ENCODE measurements at regions not wholly inside any gene's neighbourhood (a gene's known extent, or its start where the extent isn't known, plus 50 kb on each side); places are given as distances from the start of the nearest gene placed in this dataset.

GRCh38 chr2:187057466-187057865 lies 208.5 kb upstream of the ZSWIM2 start:
- no peak for DNase-seq (ENCODE audit: low read depth, low spot score)
- Histone ChIP-seq H3K9me3 (ENCODE audit: low read depth, low read length) (no peaks in the 10 kb centered on the region), H3K36me3 (ENCODE audit: insufficient read depth, low read length) (no peaks in the 10 kb centered on the region), H3K9ac (ENCODE audit: insufficient read length) (no peak overlapping the region), H3K4me3 (no peak overlapping the region), H3K27ac (no peak overlapping the region)
- TF ChIP-seq POLR2AphosphoS5 (IDR thresholded peaks at IDR 0.05; ENCODE audit: borderline replicate concordance, low read depth, low read length) (no peak), FOXP2 (optimal IDR thresholded peaks at IDR 0.05; ENCODE audit: control extremely low read depth, extremely low read length, insufficient read depth) (no peak), EZH2 (IDR thresholded peaks at IDR 0.05) (no peak)

DNA sequence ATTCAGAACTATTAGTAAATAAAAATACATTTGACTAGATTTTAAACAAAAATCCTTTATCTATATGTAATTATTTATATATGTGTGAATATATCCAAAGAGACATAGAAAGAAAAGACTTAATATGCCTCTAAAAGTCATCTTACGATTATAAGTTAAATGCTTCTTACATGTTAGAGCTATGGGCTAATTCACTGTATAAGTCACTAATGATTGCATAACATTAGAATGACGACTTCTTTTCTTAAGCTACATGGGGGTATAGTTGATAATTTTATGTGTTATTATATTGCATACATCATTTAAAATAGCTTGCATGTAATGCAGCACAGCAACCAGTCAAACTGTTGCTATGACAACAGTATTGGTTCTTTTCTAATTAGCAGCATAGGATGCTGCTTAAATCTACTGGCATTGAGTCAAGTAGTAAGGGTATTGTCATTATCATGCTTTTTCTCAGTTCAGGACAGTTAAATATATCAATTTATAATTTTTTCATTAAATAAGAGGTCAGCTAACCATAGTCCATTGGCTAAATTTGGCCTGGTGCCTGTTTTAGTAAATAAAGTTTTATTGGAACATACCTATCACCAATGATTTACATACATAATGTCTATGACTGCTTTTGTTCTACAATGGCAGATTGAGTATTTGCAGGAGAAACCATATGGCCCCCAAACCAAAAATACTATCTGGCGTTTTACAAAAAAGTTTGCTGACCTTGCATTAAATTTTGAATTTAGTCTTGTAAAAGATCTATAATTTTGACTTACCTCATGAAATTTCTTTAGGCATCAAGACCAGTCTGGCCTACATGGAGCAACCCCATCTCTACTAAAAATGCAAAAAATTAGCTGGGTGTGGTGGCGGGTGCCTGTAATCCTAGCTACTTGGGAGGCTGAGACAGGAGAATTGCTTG lies 207.7 kb upstream of the ZSWIM2 start:
- no peak for TF ChIP-seq POLR2AphosphoS5 (IDR thresholded peaks at IDR 0.05; ENCODE audit: borderline replicate concordance, low read depth, low read length)
- no peak for TF ChIP-seq EZH2 (IDR thresholded peaks at IDR 0.05)
- no peak for TF ChIP-seq FOXP2 (optimal IDR thresholded peaks at IDR 0.05; ENCODE audit: control extremely low read depth, extremely low read length, insufficient read depth)
- no peaks in the 10 kb centered on the region for H3K36me3 ChIP-seq (ENCODE audit: insufficient read depth, low read length)
- H3K9me3 ChIP-seq (ENCODE audit: low read depth, low read length), result no peaks in the 10 kb centered on the region
- no peak for DNase-seq (ENCODE audit: low read depth, low spot score)
- H3K4me3 ChIP-seq, result no peak overlapping the region
- no peak overlapping the region for H3K27ac ChIP-seq
- H3K9ac ChIP-seq (ENCODE audit: insufficient read length), result no peak overlapping the region

GRCh38 chr2:187055463-187055862 lies 206.5 kb upstream of the ZSWIM2 start:
- DNase-seq (ENCODE audit: low read depth, low spot score), result no peak
- H3K4me3 ChIP-seq, result no peak overlapping the region
- H3K27ac ChIP-seq, result no peak overlapping the region
- H3K9me3 ChIP-seq (ENCODE audit: low read depth, low read length), result no peaks in the 10 kb centered on the region
- no peaks in the 10 kb centered on the region for H3K36me3 ChIP-seq (ENCODE audit: insufficient read depth, low read length)
- H3K9ac ChIP-seq (ENCODE audit: insufficient read length), result no peak overlapping the region
- TF ChIP-seq EZH2 (IDR thresholded peaks at IDR 0.05), result no peak
- no peak for TF ChIP-seq POLR2AphosphoS5 (IDR thresholded peaks at IDR 0.05; ENCODE audit: borderline replicate concordance, low read depth, low read length)
- TF ChIP-seq FOXP2 (optimal IDR thresholded peaks at IDR 0.05; ENCODE audit: control extremely low read depth, extremely low read length, insufficient read depth), result no peak

DNA sequence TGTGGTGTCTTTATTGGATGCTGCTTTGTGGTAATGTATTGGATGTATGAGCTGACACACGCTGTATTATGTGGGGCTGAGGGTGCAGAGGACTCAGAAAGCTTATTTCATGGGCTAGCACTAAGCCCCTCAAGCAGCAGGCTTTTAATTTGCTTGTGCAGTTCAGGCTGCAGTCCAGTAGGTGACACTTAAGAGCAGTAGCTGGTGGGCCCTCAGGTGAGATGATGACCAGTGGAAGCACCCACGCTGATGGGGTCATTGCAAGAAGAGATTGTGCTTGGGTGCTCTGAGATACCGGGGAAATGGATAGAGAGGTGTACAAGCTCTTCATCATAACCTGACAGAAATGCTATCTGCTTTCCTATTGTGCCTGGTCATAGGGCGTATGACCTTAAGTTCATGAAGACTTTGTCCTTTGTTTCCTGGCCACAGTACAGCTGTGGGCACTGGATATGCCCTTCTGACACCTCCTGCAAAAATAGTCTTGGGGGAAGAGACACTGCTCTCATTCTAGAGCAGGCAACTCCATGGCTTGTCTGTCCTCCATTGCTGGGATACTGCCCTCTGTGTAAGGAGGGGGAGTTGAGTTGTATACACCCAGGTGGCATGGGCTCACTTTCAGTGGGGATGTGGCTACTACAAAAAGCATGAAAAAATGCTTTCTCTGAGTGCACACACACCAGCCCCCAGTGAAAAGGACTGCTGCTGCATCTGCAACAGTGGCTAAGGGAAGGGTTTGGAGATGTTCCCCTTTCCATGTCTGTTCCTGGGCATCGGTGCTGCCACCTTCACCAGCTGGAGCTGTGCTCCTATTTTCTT lies 205.7 kb upstream of the ZSWIM2 start:
- H3K27ac ChIP-seq, result no peak overlapping the region
- no peaks in the 10 kb centered on the region for H3K9me3 ChIP-seq (ENCODE audit: low read depth, low read length)
- no peaks in the 10 kb centered on the region for H3K36me3 ChIP-seq (ENCODE audit: insufficient read depth, low read length)
- no peak overlapping the region for H3K4me3 ChIP-seq
- no peak overlapping the region for H3K9ac ChIP-seq (ENCODE audit: insufficient read length)
- no peak for DNase-seq (ENCODE audit: low read depth, low spot score)
- no peak for TF ChIP-seq FOXP2 (optimal IDR thresholded peaks at IDR 0.05; ENCODE audit: control extremely low read depth, extremely low read length, insufficient read depth)
- TF ChIP-seq EZH2 (IDR thresholded peaks at IDR 0.05), result no peak
- TF ChIP-seq POLR2AphosphoS5 (IDR thresholded peaks at IDR 0.05; ENCODE audit: borderline replicate concordance, low read depth, low read length), result no peak

- DNase-seq (ENCODE audit: low read depth, low spot score), result no peak
- H3K27ac ChIP-seq, result no peak overlapping the region
- no peak overlapping the region for H3K4me3 ChIP-seq
- TF ChIP-seq FOXP2 (optimal IDR thresholded peaks at IDR 0.05; ENCODE audit: control extremely low read depth, extremely low read length, insufficient read depth) (no peak), EZH2 (IDR thresholded peaks at IDR 0.05) (no peak), POLR2AphosphoS5 (IDR thresholded peaks at IDR 0.05; ENCODE audit: borderline replicate concordance, low read depth, low read length) (no peak)
- H3K9me3 ChIP-seq (ENCODE audit: low read depth, low read length), result no peaks in the 10 kb centered on the region
- no peak overlapping the region for H3K9ac ChIP-seq (ENCODE audit: insufficient read length)
- no peaks in the 10 kb centered on the region for H3K36me3 ChIP-seq (ENCODE audit: insufficient read depth, low read length)
Observed at GRCh38 chr2:187051350-187051749, 202.4 kb upstream of the ZSWIM2 start.

GRCh38 chr2:187050409-187050998 lies 201.5 kb upstream of the ZSWIM2 start:
- TF ChIP-seq EZH2 (IDR thresholded peaks at IDR 0.05), result no peak
- TF ChIP-seq POLR2AphosphoS5 (IDR thresholded peaks at IDR 0.05; ENCODE audit: borderline replicate concordance, low read depth, low read length), result no peak
- no peak for TF ChIP-seq FOXP2 (optimal IDR thresholded peaks at IDR 0.05; ENCODE audit: control extremely low read depth, extremely low read length, insufficient read depth)
- no peak overlapping the region for H3K27ac ChIP-seq
- H3K9me3 ChIP-seq (ENCODE audit: low read depth, low read length), result no peaks in the 10 kb centered on the region
- no peak for DNase-seq (ENCODE audit: low read depth, low spot score)
- H3K9ac ChIP-seq (ENCODE audit: insufficient read length), result no peak overlapping the region
- H3K4me3 ChIP-seq, result no peak overlapping the region
- no peaks in the 10 kb centered on the region for H3K36me3 ChIP-seq (ENCODE audit: insufficient read depth, low read length)

DNA sequence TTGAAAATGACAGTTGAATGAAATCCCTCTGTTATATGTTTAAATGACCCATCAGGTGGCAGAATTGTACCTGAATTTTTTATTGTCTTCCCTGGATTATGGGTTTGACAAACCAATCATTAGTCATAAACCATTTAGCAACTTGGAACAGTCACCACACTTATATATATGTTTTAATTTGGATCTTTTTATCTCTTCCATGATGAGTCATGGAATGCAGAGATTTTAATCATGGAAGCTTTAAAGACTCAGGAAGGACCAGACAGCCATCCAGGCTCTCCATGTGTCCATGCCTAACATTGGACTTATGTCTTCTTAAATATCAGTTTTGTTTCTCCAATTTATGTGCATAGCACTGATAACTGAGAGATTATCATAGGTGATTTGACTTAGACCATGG lies 188.3 kb upstream of the ZSWIM2 start:
- TF ChIP-seq FOXP2 (optimal IDR thresholded peaks at IDR 0.05; ENCODE audit: control extremely low read depth, extremely low read length, insufficient read depth) (no peak), EZH2 (IDR thresholded peaks at IDR 0.05) (no peak), POLR2AphosphoS5 (IDR thresholded peaks at IDR 0.05; ENCODE audit: borderline replicate concordance, low read depth, low read length) (no peak)
- Histone ChIP-seq H3K4me3 (no peak overlapping the region), H3K9ac (ENCODE audit: insufficient read length) (no peak overlapping the region), H3K9me3 (ENCODE audit: low read depth, low read length) (no peaks in the 10 kb centered on the region), H3K27ac (no peak overlapping the region), H3K36me3 (ENCODE audit: insufficient read depth, low read length) (no peaks in the 10 kb centered on the region)
- no peak for DNase-seq (ENCODE audit: low read depth, low spot score)

GRCh38 chr2:187034434-187034833 lies 185.5 kb upstream of the ZSWIM2 start:
- DNase-seq (ENCODE audit: low read depth, low spot score), result no peak
- Histone ChIP-seq H3K9me3 (ENCODE audit: low read depth, low read length) (no peaks in the 10 kb centered on the region), H3K9ac (ENCODE audit: insufficient read length) (no peak overlapping the region), H3K36me3 (ENCODE audit: insufficient read depth, low read length) (no peaks in the 10 kb centered on the region), H3K4me3 (no peak overlapping the region), H3K27ac (no peak overlapping the region)
- TF ChIP-seq POLR2AphosphoS5 (IDR thresholded peaks at IDR 0.05; ENCODE audit: borderline replicate concordance, low read depth, low read length) (no peak), EZH2 (IDR thresholded peaks at IDR 0.05) (no peak), FOXP2 (optimal IDR thresholded peaks at IDR 0.05; ENCODE audit: control extremely low read depth, extremely low read length, insufficient read depth) (no peak)

All from SK-N-MC (cell line).